Activated CD8-positive, alpha-beta T cell treated with anti-CD3 and anti-CD28 coated beads for 36 hours (primary cell): ENCODE measurements at regions not wholly inside any gene's neighbourhood (a gene's known extent, or its start where the extent isn't known, plus 50 kb on each side); places are given as distances from the start of the nearest gene placed in this dataset.

Experiments used
- ATAC-seq: fragments of 200-7000 bp; cut with Tn5 transposase; one replicate; pipeline ENCODE4 v1.10.0; 2021; ENCODE audit warnings: mild to moderate bottlenecking, moderate library complexity
- CTCF ChIA-PET: fragments of 350-600 bp; sonication (Branson Sonifier 250); formaldehyde crosslinking; loops from one replicate; lab custom pipeline; 2021; ENCODE audit warnings: antibody characterized with exemption; lab: Charles Lee
- POLR2A ChIA-PET: fragments of 350-600 bp; sonication (Branson Sonifier 250); formaldehyde crosslinking; loops from one replicate; lab custom pipeline; 2021; ENCODE audit warnings: antibody characterized with exemption; lab: Charles Lee
- DNase-seq: peaks from one replicate; pipeline ENCODE4 v3.0.0-alpha.2; 2020
- H3K27ac Mint-ChIP-seq: one replicate; pipeline ENCODE4 v1.8.0; 2021; ENCODE audit warnings: mild to moderate bottlenecking, mixed read lengths
- H3K27me3 Mint-ChIP-seq: one replicate; pipeline ENCODE4 v1.8.0; 2021; ENCODE audit warnings: mixed read lengths
- H3K36me3 Mint-ChIP-seq: one replicate; pipeline ENCODE4 v1.8.0; 2021; ENCODE audit warnings: low read depth, mixed read lengths
- H3K4me1 Mint-ChIP-seq: one replicate; pipeline ENCODE4 v1.8.0; 2021; ENCODE audit warnings: low read depth, mixed read lengths
- H3K4me3 Mint-ChIP-seq: one replicate; pipeline ENCODE4 v1.8.0; 2021; ENCODE audit warnings: mild to moderate bottlenecking, moderate library complexity, mixed read lengths
- H3K9me3 Mint-ChIP-seq: one replicate; pipeline ENCODE4 v1.8.0; 2021; ENCODE audit warnings: mixed read lengths
- intact Hi-C: fragments of 100-400 bp; cut with micrococcal nuclease; formaldehyde crosslinking; loops from one replicate; pipeline ENCODE4 v1.10.0; 2022
- TF ChIP-seq, protein P1 (sequence below): fragments of 200-600 bp; IDR thresholded peaks from one replicate; pipeline ENCODE4 v1.8.0; 2022; ENCODE audit warnings: antibody characterized with exemption, mild to moderate bottlenecking

DNA sequence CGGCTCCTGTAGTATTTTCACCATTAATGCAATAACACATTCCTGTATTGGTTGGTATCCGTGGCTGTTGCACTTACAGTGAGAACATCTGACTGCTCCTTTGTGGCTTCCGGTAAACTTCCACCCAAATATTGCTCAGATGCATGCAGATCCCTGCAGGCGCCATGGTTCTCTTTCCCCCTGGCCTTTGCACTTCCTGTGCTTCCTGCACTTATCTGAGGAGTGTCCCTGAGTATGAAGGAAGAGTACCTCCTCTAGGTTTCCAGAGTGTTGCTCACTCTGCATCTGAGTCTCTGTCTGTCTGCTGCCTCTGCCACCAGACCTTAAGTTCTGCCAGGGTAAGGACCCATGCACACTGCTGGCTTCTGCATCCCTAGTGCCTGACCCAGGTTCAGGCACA is 117.2 kb upstream of the SLC34A2 start:
- DNase-seq: no peak
- Mint-ChIP-seq H3K9me3 (no peaks in the 10 kb centered on the region), H3K27ac (no peak overlapping the region), H3K4me1 (no peaks in the 10 kb centered on the region), H3K27me3 (no peaks in the 10 kb centered on the region), H3K36me3 (no peaks in the 10 kb centered on the region), H3K4me3 (no peak overlapping the region)
- ATAC-seq: no peak
- CTCF ChIA-PET: no interaction called here
- TF ChIP-seq, protein P1, sequence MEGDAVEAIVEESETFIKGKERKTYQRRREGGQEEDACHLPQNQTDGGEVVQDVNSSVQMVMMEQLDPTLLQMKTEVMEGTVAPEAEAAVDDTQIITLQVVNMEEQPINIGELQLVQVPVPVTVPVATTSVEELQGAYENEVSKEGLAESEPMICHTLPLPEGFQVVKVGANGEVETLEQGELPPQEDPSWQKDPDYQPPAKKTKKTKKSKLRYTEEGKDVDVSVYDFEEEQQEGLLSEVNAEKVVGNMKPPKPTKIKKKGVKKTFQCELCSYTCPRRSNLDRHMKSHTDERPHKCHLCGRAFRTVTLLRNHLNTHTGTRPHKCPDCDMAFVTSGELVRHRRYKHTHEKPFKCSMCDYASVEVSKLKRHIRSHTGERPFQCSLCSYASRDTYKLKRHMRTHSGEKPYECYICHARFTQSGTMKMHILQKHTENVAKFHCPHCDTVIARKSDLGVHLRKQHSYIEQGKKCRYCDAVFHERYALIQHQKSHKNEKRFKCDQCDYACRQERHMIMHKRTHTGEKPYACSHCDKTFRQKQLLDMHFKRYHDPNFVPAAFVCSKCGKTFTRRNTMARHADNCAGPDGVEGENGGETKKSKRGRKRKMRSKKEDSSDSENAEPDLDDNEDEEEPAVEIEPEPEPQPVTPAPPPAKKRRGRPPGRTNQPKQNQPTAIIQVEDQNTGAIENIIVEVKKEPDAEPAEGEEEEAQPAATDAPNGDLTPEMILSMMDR: no peak
- POLR2A ChIA-PET: no interaction called here
- intact Hi-C loops: no loop called here

DNA sequence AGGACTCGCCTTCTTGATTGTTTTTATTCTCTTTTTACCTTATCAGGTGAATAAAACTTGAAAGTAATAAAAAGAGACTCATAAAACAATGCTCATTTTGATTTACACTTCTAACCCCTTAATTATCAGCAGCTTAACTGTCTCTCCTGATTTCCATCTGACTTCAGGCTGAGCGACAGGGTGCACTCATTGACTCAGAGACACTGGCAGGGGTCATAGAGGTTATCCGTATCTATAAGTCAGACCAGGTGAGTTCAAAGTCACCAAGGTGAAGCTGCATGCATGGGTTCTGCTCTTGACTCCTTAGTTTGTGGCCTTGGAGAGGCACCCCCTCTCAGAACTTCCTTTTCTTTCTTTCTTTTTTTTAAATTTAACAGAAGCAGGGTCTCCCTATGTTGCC is 116.4 kb upstream of the SLC34A2 start:
- no peaks in the 10 kb centered on the region for H3K9me3 Mint-ChIP-seq
- intact Hi-C loops: no loop called here

DNA sequence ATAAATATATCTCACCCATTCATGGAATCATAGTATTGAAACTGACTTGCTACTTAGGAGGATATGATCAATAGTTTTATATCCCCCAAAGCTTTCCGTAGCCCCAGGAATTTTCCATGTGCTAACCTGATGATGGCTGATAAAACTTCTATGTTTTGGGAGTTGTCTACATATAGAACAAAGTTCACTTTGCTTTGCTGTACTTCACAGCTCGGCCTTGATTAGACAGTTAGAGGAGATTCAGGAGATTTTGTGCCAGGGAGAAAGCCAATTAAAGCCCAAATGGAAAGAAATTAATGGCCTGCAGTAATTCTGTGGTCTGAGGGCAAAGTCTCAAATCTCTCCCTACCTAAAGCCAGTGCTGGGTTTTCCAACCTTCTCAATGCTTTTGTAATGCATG is 114.9 kb upstream of the SLC34A2 start:
- ChIA-PET CTCF (no interaction called here), POLR2A (interaction anchor here (0.6 kb wide), 1 partner anchor 132 kb away, joined by 3 read pairs; no protein-coding TSS in a partner anchor)
- H3K4me3 Mint-ChIP-seq: no peak overlapping the region
- H3K9me3 Mint-ChIP-seq: no peaks in the 10 kb centered on the region
- H3K4me1 Mint-ChIP-seq: no peaks in the 10 kb centered on the region
- DNase-seq: no peak
- no peak for ATAC-seq
- H3K27me3 Mint-ChIP-seq: peaks cover 2% of the 10 kb centered on the region
- TF ChIP-seq, protein P1: no peak
- H3K36me3 Mint-ChIP-seq: no peaks in the 10 kb centered on the region
- intact Hi-C loops: no loop called here
- no peak overlapping the region for H3K27ac Mint-ChIP-seq

More for the DNA sequence above, 116.4 kb upstream of the SLC34A2 start:
- ATAC-seq (no peak), DNase-seq (no peak)
- ChIA-PET CTCF (no interaction called here), POLR2A (no interaction called here)
- H3K4me3 Mint-ChIP-seq: no peak overlapping the region
- H3K4me1 Mint-ChIP-seq: no peaks in the 10 kb centered on the region
- TF ChIP-seq, protein P1: no peak
- no peaks in the 10 kb centered on the region for H3K27me3 Mint-ChIP-seq
- H3K36me3 Mint-ChIP-seq: no peaks in the 10 kb centered on the region
- H3K27ac Mint-ChIP-seq: no peak overlapping the region

DNA sequence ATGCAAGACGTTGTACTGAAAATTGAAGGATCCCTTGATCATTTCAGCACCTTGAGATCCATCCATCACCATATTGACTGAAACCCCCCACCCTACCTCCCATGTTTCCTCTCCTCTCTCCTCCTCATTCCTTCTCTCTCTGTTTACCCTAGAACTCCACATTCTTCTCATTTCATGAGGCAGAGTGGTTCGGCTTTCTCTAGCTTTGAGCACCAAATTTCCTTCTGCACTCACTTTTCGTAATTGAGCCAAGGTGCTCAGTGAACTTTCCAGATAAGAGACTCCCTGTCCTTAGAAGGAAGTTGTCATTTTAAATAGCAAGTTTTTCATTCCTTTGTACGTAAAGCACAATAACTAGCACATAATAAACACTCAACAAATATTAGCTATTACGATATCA is 108.3 kb upstream of the SLC34A2 start:
- intact Hi-C loops: no loop called here
- POLR2A ChIA-PET: no interaction called here
- TF ChIP-seq, protein P1: no peak
- Mint-ChIP-seq H3K4me3 (no peak overlapping the region), H3K4me1 (no peaks in the 10 kb centered on the region), H3K27ac (no peak overlapping the region), H3K9me3 (no peaks in the 10 kb centered on the region), H3K36me3 (no peaks in the 10 kb centered on the region), H3K27me3 (peaks cover 7% of the 10 kb centered on the region)
- DNase-seq (no peak), ATAC-seq (no peak)
- CTCF ChIA-PET: no interaction called here

- H3K27me3 Mint-ChIP-seq: peaks cover 8% of the 10 kb centered on the region
- POLR2A ChIA-PET: interaction anchor here (0.6 kb wide), 1 partner anchor 29 kb away, joined by 3 read pairs; no protein-coding TSS in a partner anchor
- H3K4me3 Mint-ChIP-seq: no peak overlapping the region
- TF ChIP-seq, protein P1: no peak
- CTCF ChIA-PET: no interaction called here
- ATAC-seq (no peak), DNase-seq (no peak)
- intact Hi-C loops: no loop called here
- no peaks in the 10 kb centered on the region for H3K9me3 Mint-ChIP-seq
- no peak overlapping the region for H3K27ac Mint-ChIP-seq
- H3K4me1 Mint-ChIP-seq: no peaks in the 10 kb centered on the region
- H3K36me3 Mint-ChIP-seq: no peaks in the 10 kb centered on the region
Observed at GRCh38 chr4:25549413-25549812, 106.2 kb upstream of the SLC34A2 start.
